HG02870 (cell line): ENCODE measurements at regions not wholly inside any gene's neighbourhood (a gene's known extent, or its start where the extent isn't known, plus 50 kb on each side); places are given as distances from the start of the nearest gene placed in this dataset.
"Not testable (repeated sequence)": the region's sequence is repeated elsewhere in the genome, so short reads cannot be mapped to it uniquely, and the experiment has no call there.

Source experiments
- ATAC-seq: cut with Tn5 transposase; IDR thresholded peaks from one replicate; pipeline ENCODE4 v1.9.1; 2021; ENCODE audit warnings: mild to moderate bottlenecking, moderate library complexity; ENCODE audit not compliant: unreplicated experiment

- peak; percentile 70 for ATAC-seq
These were observed 609.7 kb downstream of the PDCD6IP start for GRCh38 chr3:34408088-34408487.

- ATAC-seq: no peak
These were observed 613.2 kb downstream of the PDCD6IP start for GRCh38 chr3:34411596-34411995.

- no peak for ATAC-seq
These were observed 621.4 kb downstream of the PDCD6IP start for GRCh38 chr3:34419801-34420200.

- ATAC-seq: no peak
These were observed 623.3 kb downstream of the PDCD6IP start for GRCh38 chr3:34421762-34422161.

- ATAC-seq: no peak
These were observed 641.4 kb downstream of the PDCD6IP start for GRCh38 chr3:34439796-34440195.

- no peak for ATAC-seq
These were observed 645.7 kb downstream of the PDCD6IP start for GRCh38 chr3:34444137-34444536.

GRCh38 chr3:34449305-34449704, 650.9 kb downstream of the PDCD6IP start:
- ATAC-seq: no peak

- ATAC-seq: no peak
These were observed 665.0 kb downstream of the PDCD6IP start for GRCh38 chr3:34463414-34463813.

GRCh38 chr3:34464646-34465045, 666.2 kb downstream of the PDCD6IP start:
- no peak for ATAC-seq

- no peak for ATAC-seq
These were observed 677.4 kb downstream of the PDCD6IP start for GRCh38 chr3:34475851-34476250.

GRCh38 chr3:34483311-34483887, 685.0 kb downstream of the PDCD6IP start:
- no peak for ATAC-seq

- no peak for ATAC-seq
These were observed 705.9 kb downstream of the PDCD6IP start for GRCh38 chr3:34504366-34504765.

GRCh38 chr3:34504775-34505174, 706.3 kb downstream of the PDCD6IP start:
- ATAC-seq: no peak

- ATAC-seq: no peak
These were observed 710.3 kb downstream of the PDCD6IP start for GRCh38 chr3:34508732-34509131.

GRCh38 chr3:34511891-34512290, 713.5 kb downstream of the PDCD6IP start:
- ATAC-seq: no peak

- not testable (repeated sequence) for ATAC-seq
These were observed 720.6 kb downstream of the PDCD6IP start for GRCh38 chr3:34519008-34519407.

GRCh38 chr3:34531156-34531555, 732.7 kb downstream of the PDCD6IP start:
- no peak for ATAC-seq

- no peak for ATAC-seq
These were observed 735.0 kb downstream of the PDCD6IP start for GRCh38 chr3:34533451-34533850.

- no peak for ATAC-seq
These were observed 735.6 kb downstream of the PDCD6IP start for GRCh38 chr3:34534013-34534412.

- no peak for ATAC-seq
These were observed 745.7 kb downstream of the PDCD6IP start for GRCh38 chr3:34544136-34544535.

GRCh38 chr3:34547297-34547920, 749.0 kb downstream of the PDCD6IP start:
- ATAC-seq: no peak

- no peak for ATAC-seq
These were observed 768.8 kb downstream of the PDCD6IP start for GRCh38 chr3:34567266-34567665.

GRCh38 chr3:34568766-34569165, 770.3 kb downstream of the PDCD6IP start:
- ATAC-seq: no peak
